SU-DHL-6 (cell line): ENCODE measurements at regions not wholly inside any gene's neighbourhood (a gene's known extent, or its start where the extent isn't known, plus 50 kb on each side); places are given as distances from the start of the nearest gene placed in this dataset.

ENCODE experiments used
- H2AFZ ChIP-seq: fragments of 200-600 bp; sonication (generic); 2 replicates; pipeline ENCODE4 v1.6.1; 2014; ENCODE audit warnings: low read depth, mild to moderate bottlenecking, moderate library complexity, mixed read lengths, antibody characterized with exemption, low read length; ENCODE audit not compliant: severe bottlenecking
- H3F3A ChIP-seq: fragments of 200-600 bp; shearing (Covaris generic); 2 replicates; pipeline ENCODE4 v1.6.0; 2016; ENCODE audit warnings: antibody characterized with exemption, mild to moderate bottlenecking; ENCODE audit not compliant: insufficient read depth
- H3K27ac ChIP-seq: fragments of 200-600 bp; sonication (generic); 2 replicates; pipeline ENCODE4 v1.5.1; 2016; ENCODE audit warnings: low read depth, mild to moderate bottlenecking, low read length, moderate library complexity, mixed read lengths
- H3K27me3 ChIP-seq: fragments of 200-600 bp; sonication (generic), shearing (Covaris generic); 2 replicates; pipeline ENCODE4 v1.6.0; 2014; ENCODE audit warnings: mild to moderate bottlenecking, low read length
- H3K36me3 ChIP-seq: fragments of 200-600 bp; sonication (generic); 2 replicates; pipeline ENCODE4 v1.6.1; 2014; ENCODE audit warnings: mild to moderate bottlenecking, low read length, mixed read lengths
- H3K4me2 ChIP-seq: fragments of 300-600, 200-600 bp; shearing (Covaris generic), sonication (generic); 2 replicates; pipeline ENCODE4 v1.6.0; 2014; ENCODE audit warnings: low read length, low read depth, mild to moderate bottlenecking; ENCODE audit not compliant: poor library complexity, severe bottlenecking
- H3K4me3 ChIP-seq: fragments of 200-600 bp; sonication (generic); 2 replicates; pipeline ENCODE4 v1.5.1; 2014; ENCODE audit warnings: antibody characterized with exemption, low read length, mild to moderate bottlenecking, mixed read lengths; ENCODE audit not compliant: insufficient read depth, poor library complexity, severe bottlenecking
- H3K79me2 ChIP-seq: fragments of 200-600 bp; sonication (generic); 2 replicates; pipeline ENCODE4 v1.6.1; 2014; ENCODE audit warnings: mild to moderate bottlenecking, low read length, moderate library complexity; ENCODE audit not compliant: insufficient read depth
- H3K9ac ChIP-seq: fragments of 200-600 bp; sonication (generic); 2 replicates; pipeline ENCODE4 v1.7.0; 2014; ENCODE audit warnings: mild to moderate bottlenecking, low read length
- H3K9me2 ChIP-seq: fragments of 200-600 bp; sonication (generic); replicated peaks from 2 replicates; pipeline ENCODE4 v1.6.1; 2014; ENCODE audit warnings: low read length; ENCODE audit not compliant: insufficient read depth
- H3K9me3 ChIP-seq: fragments of 200-600 bp; sonication (generic); 2 replicates; pipeline ENCODE4 v1.6.1; 2014; ENCODE audit warnings: low read length, mixed read lengths; ENCODE audit not compliant: insufficient read depth
- H4K20me1 ChIP-seq: fragments of 200-600 bp; sonication (generic); 2 replicates; pipeline ENCODE4 v1.6.1; 2014; ENCODE audit warnings: low read depth, mild to moderate bottlenecking, antibody characterized with exemption, low read length, moderate library complexity, mixed read lengths
- CTCF ChIP-seq: fragments of 200-600 bp; sonication (generic); IDR thresholded peaks from one replicate; pipeline ENCODE4 v1.5.1; 2017; ENCODE audit warnings: antibody characterized with exemption, mild to moderate bottlenecking, low read length, moderate library complexity; ENCODE audit not compliant: insufficient read depth, poor library complexity, severe bottlenecking
- EZH2phosphoT487 ChIP-seq: fragments of 200-600 bp; sonication (generic), shearing (Covaris generic); conservative IDR thresholded peaks from 2 replicates; pipeline ENCODE4 v1.6.1; 2018; ENCODE audit warnings: mild to moderate bottlenecking, antibody characterized with exemption, low read length, moderate library complexity, mixed read lengths

GRCh38 chr2:41605311-41605710 is 442.5 kb upstream of the PKDCC start:
- H3K9ac ChIP-seq, result no peak overlapping the region
- no peak overlapping the region for H3K4me2 ChIP-seq
- H3K27ac ChIP-seq, result no peak overlapping the region
- no peaks in the 10 kb centered on the region for H4K20me1 ChIP-seq
- no peak overlapping the region for H2AFZ ChIP-seq
- no peaks in the 10 kb centered on the region for H3K27me3 ChIP-seq
- no peaks in the 10 kb centered on the region for H3K9me2 ChIP-seq
- H3K79me2 ChIP-seq, result no peaks in the 10 kb centered on the region
- H3K4me3 ChIP-seq, result no peak overlapping the region
- H3K9me3 ChIP-seq, result no peaks in the 10 kb centered on the region
- H3F3A ChIP-seq, result no peaks in the 10 kb centered on the region
- no peaks in the 10 kb centered on the region for H3K36me3 ChIP-seq
- TF ChIP-seq EZH2phosphoT487 (no peak), CTCF (no peak)

GRCh38 chr2:41605914-41606313 is 441.9 kb upstream of the PKDCC start:
- Histone ChIP-seq H3K9me2 (no peaks in the 10 kb centered on the region), H3K4me3 (no peak overlapping the region), H3K36me3 (no peaks in the 10 kb centered on the region), H3F3A (no peaks in the 10 kb centered on the region), H3K79me2 (no peaks in the 10 kb centered on the region), H3K27ac (no peak overlapping the region), H3K9ac (no peak overlapping the region), H2AFZ (no peak overlapping the region), H4K20me1 (no peaks in the 10 kb centered on the region), H3K4me2 (no peak overlapping the region), H3K27me3 (no peaks in the 10 kb centered on the region), H3K9me3 (no peaks in the 10 kb centered on the region)
- TF ChIP-seq CTCF (no peak), EZH2phosphoT487 (no peak)

GRCh38 chr2:41610501-41611190 is 437.2 kb upstream of the PKDCC start:
- Histone ChIP-seq H3K36me3 (no peaks in the 10 kb centered on the region), H3K9me3 (no peaks in the 10 kb centered on the region), H3K9me2 (no peaks in the 10 kb centered on the region), H3K4me3 (no peak overlapping the region), H3K27ac (no peak overlapping the region), H3K27me3 (no peaks in the 10 kb centered on the region), H4K20me1 (no peaks in the 10 kb centered on the region), H2AFZ (no peak overlapping the region), H3K9ac (no peak overlapping the region), H3K4me2 (no peak overlapping the region), H3F3A (no peaks in the 10 kb centered on the region), H3K79me2 (no peaks in the 10 kb centered on the region)
- no peak for TF ChIP-seq CTCF
